AG09319 (cell line): ENCODE measurements at regions not wholly inside any gene's neighbourhood (a gene's known extent, or its start where the extent isn't known, plus 50 kb on each side); places are given as distances from the start of the nearest gene placed in this dataset.

Experiments used
- DNase-seq: peaks from one replicate; pipeline ENCODE4 v3.0.0-alpha.2; 2010; ENCODE audit warnings: low read depth; ENCODE audit errors: extremely low read depth
- CTCF ChIP-seq: IDR thresholded peaks from 2 replicates; pipeline ENCODE4 v1.5.1; 2011; ENCODE audit warnings: low read depth, mild to moderate bottlenecking, inconsistent platforms, low read length, moderate library complexity

GRCh38 chr14:94679106-94679810 lies 67.1 kb downstream of the SERPINA3 start:
- DNase-seq = no peak
- no peak for TF ChIP-seq CTCF

GRCh38 chr14:94677747-94678146 lies 65.6 kb downstream of the SERPINA3 start:
- TF ChIP-seq CTCF = no peak
- no peak for DNase-seq

GRCh38 chr14:94677213-94677612 lies 65.0 kb downstream of the SERPINA3 start:
- TF ChIP-seq CTCF = no peak
- no peak for DNase-seq

GRCh38 chr14:94676495-94677185 lies 64.4 kb downstream of the SERPINA3 start:
- no peak for DNase-seq
- no peak for TF ChIP-seq CTCF

GRCh38 chr14:94675036-94675435 lies 62.8 kb downstream of the SERPINA3 start:
- no peak for DNase-seq
- no peak for TF ChIP-seq CTCF

GRCh38 chr14:94673781-94674231 lies 61.6 kb downstream of the SERPINA3 start:
- DNase-seq = no peak
- TF ChIP-seq CTCF = no peak
